Thymus (tissue), 11 donors: ENCODE measurements at regions not wholly inside any gene's neighbourhood (a gene's known extent, or its start where the extent isn't known, plus 50 kb on each side); places are given as distances from the start of the nearest gene placed in this dataset.

Source experiments
- DNase-seq, 9 donors: peaks; one replicate each; pipeline ENCODE4 v3.0.0-alpha.2; 2013; ENCODE audit warnings: low spot score in 9 of 9, low read depth in 6 of 9, missing footprints in 1 of 9
- H3K27ac ChIP-seq, 2 donors: one replicate each; pipeline ENCODE4 v1.5.1; 2013; ENCODE audit warnings: control low read depth in 1 of 2, low read depth in 1 of 2, low read length in 1 of 2, mild to moderate bottlenecking in 1 of 2, moderate library complexity in 1 of 2
- H3K27me3 ChIP-seq, 2 donors: one replicate each; pipeline ENCODE4 v1.5.1; 2013; ENCODE audit warnings: low read length in 1 of 2; ENCODE audit not compliant: control insufficient read depth in 2 of 2, insufficient read depth in 1 of 2
- H3K36me3 ChIP-seq, 2 donors: one replicate each; pipeline ENCODE4 v1.5.1; 2013; ENCODE audit warnings: low read length in 1 of 2, mild to moderate bottlenecking in 1 of 2, moderate library complexity in 1 of 2; ENCODE audit not compliant: control insufficient read depth in 2 of 2, insufficient read depth in 2 of 2
- H3K4me1 ChIP-seq, 2 donors: one replicate each; pipeline ENCODE4 v1.5.1; 2013; ENCODE audit warnings: low read length in 2 of 2; ENCODE audit not compliant: control insufficient read depth in 2 of 2, insufficient read depth in 2 of 2
- H3K4me3 ChIP-seq, 2 donors: one replicate each; pipeline ENCODE4 v1.5.1; 2013; ENCODE audit warnings: low read length in 2 of 2, control low read depth in 1 of 2, mild to moderate bottlenecking in 1 of 2
- H3K9me3 ChIP-seq, 2 donors: one replicate each; pipeline ENCODE4 v1.5.1; 2013; ENCODE audit warnings: low read length in 1 of 2, mild to moderate bottlenecking in 1 of 2; ENCODE audit not compliant: control insufficient read depth in 2 of 2, insufficient read depth in 1 of 2
- WGBS: extraction: QIAGEN DNeasy Blood & Tissue Kit; methylation state at CpG from one replicate; pipeline ENCODE4 v1.1.7; 2013; 5-methylcytosine and 5-hydroxymethylcytosine counted together
- donor health status: healthy.

DNA sequence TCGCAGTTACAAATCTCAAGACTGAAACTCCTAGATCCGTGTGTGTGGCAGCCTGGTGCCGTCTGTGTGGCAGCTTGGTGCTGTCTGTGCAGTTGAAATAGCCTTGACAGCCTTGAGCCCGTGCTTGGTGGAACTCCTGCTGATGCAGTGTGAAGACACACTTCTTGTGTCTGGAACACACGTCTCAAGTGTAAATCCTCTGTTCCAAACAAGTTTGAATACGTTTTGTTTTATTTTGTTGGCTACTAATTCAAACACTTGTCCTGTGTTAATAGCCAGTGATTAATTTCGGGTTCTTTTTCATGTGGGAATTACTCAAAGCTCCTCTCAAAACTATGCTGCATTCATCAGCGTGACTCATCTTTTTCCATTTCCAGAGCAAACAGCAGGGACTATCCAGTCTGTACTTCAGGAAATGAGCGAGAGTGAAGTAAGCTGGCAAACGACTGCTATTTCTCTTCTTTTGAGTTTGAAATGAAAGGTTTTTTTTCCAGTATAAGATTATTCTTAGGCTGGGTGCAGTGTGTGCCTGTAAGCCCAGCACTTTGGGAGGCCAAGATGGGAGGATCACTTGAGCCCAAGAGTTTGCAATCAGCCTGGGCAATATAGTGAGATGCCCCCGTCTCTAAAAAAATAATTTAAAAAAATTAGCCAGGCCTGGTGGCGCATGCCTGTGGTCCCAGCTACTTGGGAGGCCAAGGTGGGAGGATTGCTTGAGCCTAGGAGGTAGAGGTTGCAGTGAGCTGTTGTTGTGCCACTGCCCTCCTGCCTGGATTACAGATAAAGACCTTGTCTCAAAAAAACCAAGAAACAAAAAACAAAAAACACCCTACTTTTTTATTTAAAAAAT, 152.9 kb downstream of the SPP2 start:
- Histone ChIP-seq H3K4me3 (no peak overlapping the region), H3K4me1 (no peaks in the 10 kb centered on the region), H3K36me3 (no peaks in the 10 kb centered on the region), H3K27me3 (no peaks in the 10 kb centered on the region), H3K9me3 (peaks cover 0 to 7% of the 10 kb centered on the region in 2 donors), H3K27ac (no peak overlapping the region)
- WGBS = 88% methylated on average over 12 of the region's 12 CpGs
- no peak for DNase-seq

- Histone ChIP-seq H3K27ac (no peak overlapping the region), H3K4me1 (no peaks in the 10 kb centered on the region), H3K36me3 (no peaks in the 10 kb centered on the region), H3K27me3 (no peaks in the 10 kb centered on the region), H3K4me3 (no peak overlapping the region), H3K9me3 (peaks cover 0 to 7% of the 10 kb centered on the region in 2 donors)
- no peak for DNase-seq
- WGBS = 77% methylated on average over 2 of the region's 2 CpGs
Measured at GRCh38 chr2:234202601-234203000, 152.1 kb downstream of the SPP2 start.

DNA sequence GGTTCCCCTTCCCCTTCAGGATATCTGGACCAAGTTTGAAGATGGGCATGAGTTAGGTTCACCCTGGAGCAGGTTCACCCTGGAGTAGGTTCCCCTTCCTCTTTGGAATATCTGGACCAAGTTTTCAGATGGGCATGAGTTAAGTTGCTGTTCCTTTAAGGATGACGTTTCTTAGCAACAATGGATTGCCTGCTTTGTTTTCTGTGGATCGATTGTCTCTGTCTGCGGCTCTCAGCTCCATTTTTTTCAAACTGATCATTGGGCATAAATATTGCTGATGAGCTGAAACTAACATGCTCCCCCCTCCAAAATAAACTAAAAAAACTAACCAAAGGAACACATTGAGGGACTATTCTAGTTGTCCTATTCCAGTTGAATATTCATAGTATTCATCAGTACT, 149.5 kb downstream of the SPP2 start:
- H3K27me3 ChIP-seq = no peaks in the 10 kb centered on the region
- no peak for DNase-seq
- H3K4me1 ChIP-seq = no peaks in the 10 kb centered on the region
- no peak overlapping the region for H3K27ac ChIP-seq
- H3K4me3 ChIP-seq = no peak overlapping the region
- H3K36me3 ChIP-seq = no peaks in the 10 kb centered on the region
- 56% methylated on average over 3 of the region's 3 CpGs for WGBS
- peaks cover 0 to 7% of the 10 kb centered on the region in 2 donors for H3K9me3 ChIP-seq

DNA sequence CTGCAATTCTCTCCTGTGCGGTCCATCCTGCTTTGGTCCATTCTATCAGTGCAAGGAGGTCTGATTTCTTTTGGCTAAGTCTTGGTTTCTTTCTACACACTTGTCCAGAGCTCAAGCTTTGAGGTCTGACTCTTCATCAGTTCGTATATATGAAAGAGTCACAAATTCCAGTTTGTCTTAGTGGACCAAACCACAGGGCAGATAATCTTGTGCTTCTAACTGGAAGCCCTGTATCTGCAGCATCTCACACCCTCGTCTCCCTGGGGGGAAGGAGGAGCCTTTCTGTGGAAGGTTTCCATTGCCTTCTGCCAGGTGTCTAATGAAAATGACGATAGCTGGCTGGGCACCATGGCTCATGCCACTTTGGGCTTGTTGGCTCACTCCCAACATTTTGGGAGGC, 148.5 kb downstream of the SPP2 start:
- Histone ChIP-seq H3K27me3 (no peaks in the 10 kb centered on the region), H3K36me3 (no peaks in the 10 kb centered on the region), H3K27ac (no peak overlapping the region), H3K4me1 (no peaks in the 10 kb centered on the region), H3K4me3 (no peak overlapping the region), H3K9me3 (peaks cover 0 to 7% of the 10 kb centered on the region in 2 donors)
- DNase-seq = no peak
- WGBS = 92% methylated on average over 4 of the region's 4 CpGs

DNA sequence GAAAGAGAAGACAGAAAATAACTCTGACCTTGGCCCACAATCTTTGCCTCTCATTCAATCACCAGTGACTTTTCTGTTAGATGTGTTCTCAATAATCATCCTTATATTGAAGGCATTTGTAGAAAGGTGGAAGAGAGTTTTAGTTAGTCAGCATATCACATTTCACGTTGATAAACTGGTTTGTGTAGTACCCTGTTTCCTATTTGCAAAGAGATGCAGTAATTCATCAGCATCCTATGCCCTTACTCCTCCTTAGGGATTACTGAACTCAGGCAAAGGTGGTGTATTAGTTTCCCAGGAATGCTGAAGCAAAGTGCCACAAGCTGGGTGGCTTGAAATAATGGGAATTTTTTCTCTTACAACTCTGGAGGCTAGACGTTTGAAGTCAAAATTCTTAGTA, 145.0 kb downstream of the SPP2 start:
- DNase-seq = no peak
- 92% methylated on average over 2 of the region's 2 CpGs for WGBS
- H3K4me1 ChIP-seq = no peaks in the 10 kb centered on the region
- H3K36me3 ChIP-seq = no peaks in the 10 kb centered on the region
- H3K4me3 ChIP-seq = no peak overlapping the region
- no peak overlapping the region for H3K27ac ChIP-seq
- H3K9me3 ChIP-seq = no peaks in the 10 kb centered on the region
- no peaks in the 10 kb centered on the region for H3K27me3 ChIP-seq

DNA sequence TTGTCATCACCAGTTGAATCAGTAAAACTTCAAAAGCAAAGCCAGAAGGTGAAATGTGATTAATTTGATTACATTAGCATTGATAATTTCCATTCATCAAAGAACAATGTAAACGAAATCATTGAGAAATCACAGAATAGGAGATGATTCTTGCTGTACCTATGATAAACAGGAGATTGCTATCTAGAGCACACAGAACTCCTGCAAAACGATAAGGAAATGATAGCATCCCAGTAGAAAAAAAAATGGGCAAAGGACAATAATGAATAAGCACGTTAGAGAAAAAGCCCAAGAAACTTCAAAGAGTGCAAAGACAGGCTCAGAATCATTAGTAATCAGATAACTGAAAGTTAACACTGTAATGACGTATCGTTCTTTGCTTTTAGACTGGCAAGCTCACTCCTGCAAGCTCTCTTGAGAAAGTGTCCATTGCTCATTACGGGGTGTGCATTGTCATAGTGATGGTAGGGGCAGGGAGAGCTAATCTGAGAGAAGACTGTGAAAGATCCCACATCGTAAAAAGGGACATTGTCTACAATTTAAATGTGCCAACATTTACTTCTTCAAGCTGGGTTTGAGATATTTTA, 143.6 kb downstream of the SPP2 start:
- 81% methylated on average over 7 of the region's 7 CpGs for WGBS
- DNase-seq = no peak
- no peaks in the 10 kb centered on the region for H3K9me3 ChIP-seq

GRCh38 chr2:234191819-234192407, 141.4 kb downstream of the SPP2 start:
- no peaks in the 10 kb centered on the region for H3K36me3 ChIP-seq
- WGBS = 48% methylated on average over 4 of the region's 4 CpGs
- peaks cover 5 to 18% of the 10 kb centered on the region in 2 donors for H3K4me1 ChIP-seq
- H3K9me3 ChIP-seq = peaks cover 0 to 1% of the 10 kb centered on the region in 2 donors
- H3K4me3 ChIP-seq = no peak overlapping the region
- no peaks in the 10 kb centered on the region for H3K27me3 ChIP-seq
- DNase-seq = no peak
- no peak overlapping the region for H3K27ac ChIP-seq

More for the DNA sequence above, 143.6 kb downstream of the SPP2 start:
- Histone ChIP-seq H3K27me3 (no peaks in the 10 kb centered on the region), H3K4me1 (peaks cover 0 to 5% of the 10 kb centered on the region in 2 donors), H3K27ac (no peak overlapping the region), H3K36me3 (no peaks in the 10 kb centered on the region), H3K4me3 (no peak overlapping the region)

DNA sequence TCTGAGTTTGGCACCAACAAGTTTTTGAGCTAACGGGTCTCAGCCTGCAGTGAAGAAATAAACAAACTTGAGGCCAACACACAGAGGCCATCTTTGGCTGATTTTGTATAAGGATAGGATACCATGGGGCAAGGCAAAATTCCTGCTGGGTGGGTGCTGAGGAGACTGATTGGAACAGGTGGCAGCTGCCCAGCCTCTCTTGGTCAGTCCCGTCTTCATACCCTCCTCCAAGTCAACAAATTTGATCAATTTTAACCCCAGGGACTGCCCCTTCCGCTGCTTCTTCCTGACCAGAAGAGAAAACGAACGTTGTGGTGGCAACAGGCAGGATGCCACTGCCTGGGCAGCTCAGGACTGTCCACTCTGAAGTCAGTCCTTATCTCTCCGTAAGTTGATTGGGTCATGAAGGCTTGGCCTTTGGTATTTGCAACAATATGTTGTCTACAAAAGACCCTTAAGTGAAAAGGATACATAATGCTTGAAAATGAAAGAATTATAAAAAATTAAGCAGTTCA, 139.3 kb downstream of the SPP2 start:
- peaks cover 0 to 3% of the 10 kb centered on the region in 2 donors for H3K9me3 ChIP-seq
- WGBS = 82% methylated on average over 6 of the region's 6 CpGs
- no peak for DNase-seq
- H3K4me3 ChIP-seq = no peak overlapping the region
- H3K36me3 ChIP-seq = no peaks in the 10 kb centered on the region
- no peaks in the 10 kb centered on the region for H3K27me3 ChIP-seq
- peaks cover 5 to 18% of the 10 kb centered on the region in 2 donors for H3K4me1 ChIP-seq
- no peak overlapping the region for H3K27ac ChIP-seq

DNA sequence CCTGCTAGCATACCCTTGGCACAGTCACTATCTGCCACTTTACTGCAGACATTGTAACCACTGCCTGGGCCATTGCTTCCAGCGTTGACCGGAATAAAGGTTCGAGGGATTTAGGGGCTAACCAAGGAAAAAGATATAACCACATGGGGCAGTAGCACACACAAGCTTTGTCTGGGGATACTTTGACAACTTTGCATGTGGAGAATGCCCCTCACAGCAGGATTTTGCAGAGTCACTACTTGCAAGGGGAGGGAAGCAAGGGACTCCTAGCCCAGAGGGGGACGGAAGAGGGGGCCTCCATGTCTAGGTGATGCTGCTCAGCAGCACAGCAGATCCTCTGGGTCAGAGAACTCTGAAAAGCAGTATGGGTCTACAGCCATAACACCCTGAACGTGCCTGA, 138.7 kb downstream of the SPP2 start:
- Histone ChIP-seq H3K27me3 (no peaks in the 10 kb centered on the region), H3K27ac (no peak overlapping the region), H3K4me1 (peaks cover 5 to 18% of the 10 kb centered on the region in 2 donors), H3K36me3 (no peaks in the 10 kb centered on the region), H3K4me3 (no peak overlapping the region), H3K9me3 (peaks cover 0 to 3% of the 10 kb centered on the region in 2 donors)
- DNase-seq = no peak
- 88% methylated on average over 5 of the region's 5 CpGs for WGBS
